Stimulated activated CD4-positive, alpha-beta T cell treated with anti-CD3 and anti-CD28 coated beads, TNF-alpha, amount 100 ng/mL, for 1 hour (primary cell): ENCODE measurements at regions not wholly inside any gene's neighbourhood (a gene's known extent, or its start where the extent isn't known, plus 50 kb on each side); places are given as distances from the start of the nearest gene placed in this dataset.

Experiments
- DNase-seq, 3 donors: peaks; one replicate each; pipeline ENCODE4 v3.0.0-alpha.2; 2020; ENCODE audit warnings: low read depth in 3 of 3, low spot score in 1 of 3

DNA sequence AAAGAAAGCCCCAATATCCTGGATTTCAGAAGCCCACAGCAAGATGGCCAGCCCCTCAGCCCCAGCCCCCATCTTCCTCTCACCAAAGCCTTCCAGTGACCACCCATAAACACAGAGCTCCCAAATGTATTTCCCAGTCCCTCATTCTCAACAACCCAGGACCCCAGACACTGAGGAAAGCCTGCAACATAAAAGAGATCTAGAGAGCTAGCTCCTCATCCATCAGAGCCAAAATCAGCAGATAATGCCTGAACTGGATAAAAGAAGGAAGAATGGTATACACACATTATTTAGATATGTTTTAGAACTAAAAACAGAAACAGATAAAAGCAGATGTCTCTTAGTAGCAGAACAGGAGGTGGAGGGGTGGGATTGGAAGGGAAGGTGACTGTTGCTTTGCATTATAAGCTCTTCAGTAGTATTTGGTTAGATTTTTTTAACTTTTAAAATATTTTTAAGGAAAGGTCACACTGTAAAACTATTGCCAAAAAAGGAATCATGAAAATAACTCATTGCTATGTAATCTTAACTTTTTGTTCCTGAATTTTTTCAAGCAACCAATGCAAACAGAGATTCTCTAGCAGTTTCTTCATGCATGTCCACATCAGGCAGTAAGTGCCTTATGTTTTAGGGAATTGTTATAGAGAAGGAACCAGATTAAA lies 144.2 kb upstream of the PKDCC start:
- DNase-seq = no peak

DNA sequence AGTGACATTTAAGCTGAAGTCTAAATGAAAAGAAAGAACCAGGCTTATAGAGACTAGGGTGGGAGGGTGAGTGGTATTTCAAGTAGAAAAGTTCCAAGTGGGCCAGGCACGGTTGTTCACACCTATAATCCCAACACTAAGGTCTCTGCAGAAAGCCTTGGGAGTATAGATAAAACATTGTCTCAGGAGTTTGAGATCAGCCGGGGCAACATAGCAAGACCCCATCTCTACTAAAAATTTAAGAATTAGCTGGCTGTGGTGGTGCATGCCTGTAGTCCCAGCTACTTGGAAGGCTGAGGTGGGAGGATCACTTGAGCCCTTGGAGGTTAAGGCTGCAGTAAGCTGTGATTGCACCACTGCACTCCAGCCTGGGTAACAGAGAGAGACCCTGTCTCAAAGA lies 143.4 kb upstream of the PKDCC start:
- no peak for DNase-seq

DNA sequence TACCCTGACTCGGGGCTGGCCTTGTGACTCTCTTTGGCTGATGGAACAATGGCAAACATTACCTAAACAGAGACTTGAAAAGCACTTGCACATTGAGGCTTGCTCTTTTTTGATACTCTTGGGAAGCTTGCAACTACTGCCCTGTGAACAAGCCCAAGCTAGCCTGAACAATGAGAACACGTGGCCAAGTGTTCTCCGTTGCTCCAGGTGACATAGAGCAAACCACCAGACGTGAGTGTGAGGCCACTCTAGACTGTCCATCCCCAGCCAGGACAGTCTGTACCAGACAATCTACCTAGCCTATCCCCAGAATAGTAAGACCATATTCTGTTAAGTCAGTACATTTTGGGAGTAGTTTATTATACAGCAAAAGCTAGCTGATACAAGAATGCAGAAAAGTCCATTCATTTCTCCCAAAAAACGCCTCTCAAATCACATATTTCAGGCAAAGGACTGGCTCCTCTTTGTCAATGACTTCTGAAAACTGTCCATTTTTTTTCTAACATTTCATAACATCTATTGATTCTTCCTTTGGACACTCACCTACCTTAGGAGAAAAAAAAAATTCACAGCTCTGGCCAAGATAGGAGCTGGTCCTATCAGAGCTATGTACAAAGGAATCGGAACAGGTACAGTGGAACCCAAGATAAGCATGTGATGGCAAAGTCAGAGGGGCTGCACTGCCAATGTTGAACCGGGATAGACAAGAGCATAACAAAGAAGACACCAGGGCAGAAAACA lies 142.1 kb upstream of the PKDCC start:
- DNase-seq = no peak

DNA sequence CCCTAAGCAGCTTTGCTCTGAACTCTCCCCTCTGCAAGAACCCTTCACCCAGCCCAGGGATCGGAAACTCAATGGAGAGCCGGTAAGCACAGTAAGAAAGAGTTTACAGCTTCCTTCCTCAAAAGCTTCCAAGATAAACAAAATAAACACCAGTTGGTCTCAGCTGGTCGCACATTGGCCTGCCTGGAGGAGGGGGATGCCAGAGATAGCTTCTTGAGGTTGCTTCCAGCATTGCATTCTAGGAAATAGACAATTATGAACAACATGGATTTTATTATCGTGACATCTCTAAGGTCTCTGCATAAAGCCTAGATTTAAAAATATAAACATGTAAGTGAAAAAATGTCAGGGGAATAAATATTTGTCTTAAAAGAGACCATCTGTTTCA lies 141.5 kb upstream of the PKDCC start:
- DNase-seq = no peak

DNA sequence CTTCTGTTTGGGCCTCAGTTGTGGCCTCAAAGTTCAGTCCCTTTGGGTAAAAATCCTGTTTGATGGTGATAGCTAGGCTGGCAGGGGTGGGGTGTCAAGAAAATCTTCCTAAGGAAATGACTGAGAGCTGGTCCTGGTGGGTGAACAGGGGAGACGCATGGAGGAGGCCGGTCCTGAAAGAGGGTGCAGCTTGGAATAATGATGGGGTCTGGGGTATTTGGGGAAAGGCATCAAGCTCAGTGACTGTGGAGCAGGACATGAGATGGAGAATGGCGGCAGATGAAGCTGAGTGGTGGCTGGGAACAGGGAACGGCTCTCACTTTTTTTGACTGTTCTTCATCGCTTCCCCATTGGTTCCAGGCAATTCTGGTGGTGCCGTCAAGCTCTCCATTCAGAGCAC lies 140.7 kb upstream of the PKDCC start:
- DNase-seq = no peak

DNA sequence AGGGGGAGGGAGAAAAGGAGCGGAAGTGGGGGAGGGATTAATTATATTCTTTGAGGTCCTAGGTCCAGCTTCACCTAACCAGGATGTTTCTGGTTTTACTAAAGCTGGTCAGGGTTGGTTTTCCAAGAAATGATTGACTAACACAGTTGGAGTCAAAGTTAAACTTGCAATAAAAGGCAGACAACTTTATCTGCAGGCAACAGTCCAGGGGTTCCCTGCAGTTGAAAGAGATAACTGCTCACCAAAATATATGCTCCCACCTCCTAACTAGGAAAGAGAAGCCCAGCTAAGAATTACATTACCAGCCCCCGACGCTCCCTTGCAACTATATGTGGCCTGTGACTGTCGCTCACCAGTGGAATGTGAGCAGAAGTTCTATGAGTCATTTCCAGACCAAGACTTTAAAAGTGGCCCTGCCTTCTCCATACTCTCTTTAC lies 140.0 kb upstream of the PKDCC start:
- DNase-seq = no peak

DNA sequence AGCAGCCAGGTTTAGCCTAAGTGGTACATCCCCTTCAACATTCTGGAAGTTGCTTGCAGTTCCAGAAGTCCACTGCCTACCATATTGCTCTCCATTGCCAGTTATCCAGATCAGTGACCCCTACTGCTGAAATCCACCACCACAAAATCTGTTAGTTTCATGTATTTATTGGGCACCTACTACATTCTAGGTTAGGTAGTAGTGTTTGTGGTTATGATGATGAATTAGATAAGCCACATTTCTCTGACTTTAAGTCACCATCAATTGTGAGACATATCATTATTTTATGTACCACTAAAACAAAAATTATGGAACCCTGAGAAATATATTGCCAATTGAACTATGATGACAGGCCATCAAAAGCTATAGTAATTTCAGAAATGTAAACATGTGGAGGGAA lies 139.5 kb upstream of the PKDCC start:
- no peak for DNase-seq

DNA sequence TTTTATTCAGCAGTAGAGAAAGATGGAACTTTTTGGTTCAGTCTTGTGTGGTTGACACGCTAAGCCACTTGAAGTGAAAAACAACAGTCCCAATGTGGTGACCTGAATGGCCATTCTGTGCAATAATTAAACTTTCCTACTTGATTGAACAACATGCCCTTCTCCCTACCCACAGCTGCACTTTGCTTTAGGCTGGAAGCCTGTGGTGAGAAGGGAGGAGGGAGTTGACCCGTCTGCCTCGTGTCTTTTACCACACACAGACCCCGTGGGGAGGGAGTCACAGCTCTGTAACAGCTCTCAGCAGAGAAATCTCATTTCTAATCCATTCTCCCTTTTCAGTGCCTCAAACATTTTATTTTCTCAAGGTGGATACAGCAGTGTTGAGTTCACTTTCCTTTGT lies 138.2 kb upstream of the PKDCC start:
- DNase-seq = no peak

DNA sequence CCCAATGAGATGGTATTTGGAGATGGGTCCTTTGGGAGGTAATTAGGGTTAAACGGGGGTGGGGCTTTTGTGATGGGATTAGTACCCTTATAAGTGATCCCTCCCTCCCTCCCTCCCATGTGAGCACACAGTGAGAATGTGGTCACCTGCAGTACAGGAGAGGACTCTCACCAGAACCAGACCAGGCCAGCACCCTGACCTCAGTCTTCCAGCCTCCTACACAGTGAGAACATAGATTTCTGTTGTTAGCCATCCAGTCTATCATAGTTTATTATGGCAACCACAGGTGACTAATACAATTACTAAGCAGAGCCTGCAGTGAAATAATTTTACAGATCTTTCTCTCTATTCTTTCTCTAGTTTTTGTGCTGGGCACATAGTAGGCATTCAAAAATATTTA lies 137.7 kb upstream of the PKDCC start:
- no peak for DNase-seq

DNA sequence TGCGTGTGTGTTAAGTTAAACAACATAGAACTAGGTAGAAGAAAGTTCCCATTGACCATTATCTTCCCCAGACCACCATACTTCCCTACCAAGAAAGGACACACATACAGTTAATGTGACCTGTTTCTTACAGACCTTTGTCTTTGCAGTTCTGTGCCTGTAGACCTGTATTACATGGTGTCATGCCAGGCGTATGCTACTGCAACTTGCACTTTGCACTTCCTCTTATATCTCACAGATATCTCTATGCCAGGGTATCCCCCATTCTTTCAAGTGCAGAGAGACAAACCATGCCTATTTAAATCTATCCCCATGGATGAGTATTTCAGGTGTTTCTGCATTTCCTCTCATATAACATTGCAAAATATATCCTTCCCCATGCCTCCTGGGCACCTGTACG lies 136.8 kb upstream of the PKDCC start:
- no peak for DNase-seq

DNA sequence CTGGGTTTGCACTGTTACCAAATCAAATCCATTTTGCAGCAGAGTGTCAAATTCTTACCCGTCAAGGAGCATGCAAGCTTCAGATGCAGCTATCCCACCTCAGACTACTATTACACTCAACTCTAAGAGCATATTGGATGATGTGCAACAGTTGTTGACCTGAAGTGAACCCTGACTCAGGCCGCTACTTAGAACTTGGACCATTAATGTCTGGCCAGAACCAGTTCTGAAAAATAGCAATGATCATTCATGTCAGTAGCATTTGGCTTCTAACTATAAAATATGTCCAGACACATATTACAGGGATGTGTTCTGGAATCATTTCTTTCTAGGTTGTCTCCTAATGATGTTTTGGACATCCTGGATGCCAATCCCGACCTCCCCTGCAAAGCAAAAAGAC lies 135.5 kb upstream of the PKDCC start:
- no peak for DNase-seq

DNA sequence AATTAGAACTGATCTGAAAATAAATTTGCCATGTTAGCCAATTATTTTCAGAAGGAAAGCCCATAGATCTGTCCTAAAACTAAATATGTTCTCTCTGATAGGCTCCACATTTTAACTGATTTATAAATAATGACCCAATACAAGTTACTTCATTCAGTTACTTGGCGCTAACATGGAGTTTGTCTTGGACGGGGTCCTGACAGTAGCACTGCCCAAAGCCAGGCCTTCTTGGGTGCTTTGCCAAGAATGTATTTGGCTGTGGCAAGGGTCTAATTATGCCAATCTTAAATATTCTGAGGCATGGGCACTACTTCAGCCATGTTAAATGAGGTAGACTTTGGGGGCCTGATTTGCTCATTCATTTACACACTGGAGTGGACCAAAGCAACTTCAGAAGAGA lies 135.0 kb upstream of the PKDCC start:
- no peak for DNase-seq

DNA sequence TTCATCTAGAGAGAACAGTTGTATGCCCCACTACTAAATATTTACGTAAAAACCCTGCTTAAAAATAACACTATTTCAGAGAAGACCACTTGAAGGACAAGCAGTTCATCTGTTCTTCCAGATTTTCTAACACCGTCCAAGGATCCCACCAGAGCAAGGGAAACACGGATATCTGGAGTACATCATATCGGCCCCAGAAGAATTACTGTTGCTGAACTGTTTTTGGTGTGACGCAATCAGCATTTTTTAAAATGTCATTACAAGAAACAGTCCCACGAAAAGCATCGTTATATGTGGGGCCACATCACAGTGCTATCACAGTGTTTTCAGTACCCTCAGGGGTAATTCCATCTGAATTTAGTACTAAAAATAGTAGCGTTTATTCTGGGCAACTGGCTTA lies 134.5 kb upstream of the PKDCC start:
- no peak for DNase-seq

DNA sequence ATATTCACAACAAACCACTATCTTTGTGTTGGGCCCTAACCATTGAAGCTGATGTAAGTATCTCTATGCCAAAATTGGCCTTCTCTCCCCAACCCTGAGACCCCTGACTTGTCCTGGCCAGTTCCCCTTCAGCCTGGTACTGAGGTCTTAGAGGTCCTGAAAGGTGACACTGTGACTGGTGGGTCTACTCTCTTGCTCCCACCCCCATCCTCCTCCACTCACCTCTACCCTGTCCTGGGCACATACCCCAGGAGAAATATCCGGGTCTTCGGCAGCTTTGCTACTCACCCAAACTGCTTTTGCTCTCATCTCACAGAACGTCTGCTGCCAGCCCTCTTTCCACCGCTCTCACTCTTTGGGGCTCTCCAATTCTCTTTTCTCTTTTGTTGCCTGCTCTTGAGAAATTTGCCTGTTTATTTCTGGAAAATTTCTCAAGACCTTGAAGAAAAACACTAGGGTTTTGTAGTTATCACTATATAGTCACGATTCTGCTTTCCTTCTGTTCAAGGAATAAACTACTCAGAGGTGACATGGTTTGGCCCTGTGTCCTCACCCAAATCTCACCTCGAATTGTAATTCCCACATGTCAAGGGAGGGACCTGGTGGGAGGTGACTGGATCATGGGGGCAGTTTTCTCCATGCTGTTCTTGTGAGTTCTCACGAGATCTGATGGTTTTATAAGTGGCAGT lies 133.8 kb upstream of the PKDCC start:
- no peak for DNase-seq

DNA sequence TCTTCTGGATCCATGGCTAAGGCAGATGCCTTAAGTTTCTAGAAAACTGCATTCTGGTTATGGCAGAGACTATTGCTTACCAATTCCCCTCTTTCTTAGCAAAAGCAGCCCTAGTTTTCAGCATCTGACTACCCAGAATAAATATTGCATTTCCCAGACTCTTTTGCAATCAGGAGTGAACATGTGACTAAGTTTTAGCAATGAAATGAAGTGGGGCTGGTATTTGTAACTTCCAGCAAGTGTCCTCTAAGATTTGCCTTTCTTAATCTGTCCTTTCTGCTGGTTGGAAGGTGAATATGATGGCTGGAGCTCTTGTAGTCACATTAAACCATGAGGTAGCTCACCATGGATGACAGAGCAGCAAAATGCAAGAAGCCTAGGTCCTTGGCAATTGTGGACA lies 132.9 kb upstream of the PKDCC start:
- DNase-seq = no peak

DNA sequence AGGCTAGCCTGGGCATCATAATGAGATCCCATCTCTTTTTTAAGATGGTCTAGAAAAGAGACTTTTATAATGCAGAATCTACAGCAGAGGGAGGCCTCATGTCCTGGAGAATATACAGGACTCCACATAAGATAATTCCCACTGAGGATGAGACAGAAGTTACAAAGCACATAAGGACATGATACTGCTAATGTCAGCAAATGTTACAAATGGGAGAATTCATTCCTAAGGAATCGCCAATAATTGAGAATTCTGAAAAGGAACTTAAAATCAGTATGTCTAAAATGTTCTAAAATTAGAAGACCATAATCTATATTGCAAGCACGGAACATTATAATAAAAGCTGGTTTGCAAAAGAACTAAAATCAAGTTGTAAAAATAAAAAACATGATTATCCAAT lies 131.6 kb upstream of the PKDCC start:
- DNase-seq = no peak

DNA sequence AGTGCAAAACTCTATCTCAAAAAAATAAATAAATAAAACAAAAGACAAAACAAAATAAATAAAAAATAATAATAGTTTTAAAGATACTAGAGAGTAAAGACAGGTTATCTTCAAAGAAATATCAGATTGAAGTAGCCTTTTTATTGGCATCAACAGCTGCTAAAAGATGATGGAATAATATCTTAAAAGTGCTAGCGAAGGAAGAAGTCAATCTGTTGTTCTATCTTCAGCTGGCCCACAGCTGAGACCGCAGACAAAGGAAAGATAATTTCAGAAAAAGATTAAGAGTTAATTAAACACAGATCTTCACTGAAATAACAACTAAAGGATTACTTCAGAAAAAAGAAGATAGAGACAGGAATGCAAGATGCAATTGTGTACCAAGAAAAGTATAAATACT lies 130.2 kb upstream of the PKDCC start:
- DNase-seq = no peak

DNA sequence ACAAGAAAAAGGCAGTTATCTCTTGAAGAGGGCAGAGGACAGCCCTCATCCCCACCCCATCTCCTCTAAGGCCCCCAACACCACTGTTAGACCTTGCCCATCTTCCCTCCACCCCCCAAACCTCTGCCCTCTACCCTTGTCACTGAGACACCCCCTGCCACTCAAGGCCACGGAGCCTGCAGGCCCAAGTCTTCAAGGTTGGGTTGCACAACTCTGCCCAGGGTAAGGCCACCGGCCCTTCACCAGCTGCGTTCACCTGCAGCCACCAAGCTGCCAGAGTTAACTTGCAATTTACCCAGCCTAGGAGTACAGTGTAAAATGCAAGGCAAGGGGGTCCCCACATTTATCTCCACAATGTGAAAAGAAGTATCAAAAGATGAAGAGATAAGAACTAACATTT lies 128.7 kb upstream of the PKDCC start:
- no peak for DNase-seq

DNA sequence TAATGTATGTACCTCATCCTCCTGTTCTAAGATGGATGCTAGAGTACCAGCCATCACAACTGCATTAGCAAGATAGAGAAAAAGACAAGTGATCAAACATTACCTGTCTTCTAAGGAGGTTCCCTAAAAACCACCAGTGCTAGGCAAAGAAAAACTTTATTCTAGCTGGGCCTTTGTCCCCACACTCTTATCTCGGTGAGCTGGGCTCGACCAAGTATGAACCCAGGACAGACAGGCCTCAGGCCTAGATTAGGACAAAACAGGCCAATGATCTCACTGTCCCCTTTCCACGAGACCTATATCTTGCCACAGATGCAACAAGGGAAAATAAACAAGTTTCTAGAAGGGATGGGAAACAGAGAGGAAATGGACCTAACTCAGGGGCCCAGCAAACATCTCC lies 127.6 kb upstream of the PKDCC start:
- DNase-seq = no peak

DNA sequence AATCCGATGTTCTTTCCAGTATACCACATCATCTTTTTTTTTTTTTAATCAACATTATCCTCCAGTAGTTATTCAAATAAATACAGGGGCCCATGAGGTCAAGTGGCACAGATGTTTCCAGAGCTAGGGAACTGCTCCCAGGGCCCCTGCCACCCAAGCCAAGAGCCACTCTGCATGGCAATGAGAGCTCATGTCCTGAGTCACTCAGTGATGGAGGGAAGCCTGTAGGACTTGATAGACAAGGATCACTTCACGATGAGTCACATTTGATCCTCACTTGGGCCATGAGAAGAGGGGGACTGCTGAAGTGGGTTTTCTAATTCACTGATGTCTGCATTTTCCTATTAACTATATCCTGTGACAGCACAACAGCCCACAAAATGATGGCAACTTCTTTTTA lies 127.0 kb upstream of the PKDCC start:
- no peak for DNase-seq

DNA sequence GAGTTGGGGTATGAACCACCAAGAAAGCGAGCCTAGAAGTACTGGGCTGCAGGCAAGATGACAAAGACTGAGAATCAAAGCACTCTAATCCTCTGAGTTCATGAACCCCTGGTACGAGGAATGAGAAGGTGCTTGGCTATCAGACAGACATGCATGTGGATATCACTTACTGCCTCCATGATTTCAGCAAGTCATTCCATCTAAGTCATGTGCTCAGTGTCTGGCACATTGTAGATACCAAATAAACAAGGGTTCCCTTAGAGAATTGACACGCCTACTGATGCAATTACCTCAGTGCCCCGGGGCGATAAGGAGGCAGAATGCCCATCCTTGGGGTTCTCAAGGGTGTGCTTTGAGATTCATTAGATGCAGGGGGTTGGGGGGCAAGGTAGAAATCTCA lies 125.6 kb upstream of the PKDCC start:
- DNase-seq = no peak

DNA sequence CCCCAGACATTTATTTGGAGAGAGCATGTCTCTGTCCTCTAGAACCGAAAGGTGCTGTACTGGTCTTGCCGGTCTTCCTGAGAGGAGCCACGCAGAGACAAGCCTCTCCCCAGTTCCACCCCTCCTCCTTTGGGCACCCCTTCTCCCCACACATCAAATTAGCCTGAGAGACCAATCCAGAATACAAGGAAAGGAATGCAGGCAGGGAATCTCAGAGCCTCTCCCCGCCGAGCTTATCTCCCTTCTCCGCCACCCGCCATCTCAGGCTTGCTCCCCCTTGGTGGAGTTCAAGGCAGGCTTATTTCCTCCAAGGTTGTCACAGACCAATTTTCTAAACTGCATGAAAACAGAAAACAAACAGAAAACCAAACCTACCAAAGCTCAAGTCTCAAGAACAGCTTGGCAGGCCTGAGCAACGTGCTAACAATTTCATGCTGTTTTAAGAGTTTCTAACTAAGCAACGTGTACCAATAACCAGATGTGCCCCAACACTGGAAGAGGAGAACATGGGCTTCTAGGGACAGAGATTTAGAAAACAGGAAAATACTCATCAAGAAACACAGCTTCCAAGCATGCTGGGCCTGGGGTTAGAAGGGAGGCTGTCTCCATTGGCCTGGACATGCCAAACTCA lies 124.5 kb upstream of the PKDCC start:
- DNase-seq = no peak
